ENCODE measurements at regions not wholly inside any gene's neighbourhood (a gene's known extent, or its start where the extent isn't known, plus 50 kb on each side); places are given as distances from the start of the nearest gene placed in this dataset.

DNA sequence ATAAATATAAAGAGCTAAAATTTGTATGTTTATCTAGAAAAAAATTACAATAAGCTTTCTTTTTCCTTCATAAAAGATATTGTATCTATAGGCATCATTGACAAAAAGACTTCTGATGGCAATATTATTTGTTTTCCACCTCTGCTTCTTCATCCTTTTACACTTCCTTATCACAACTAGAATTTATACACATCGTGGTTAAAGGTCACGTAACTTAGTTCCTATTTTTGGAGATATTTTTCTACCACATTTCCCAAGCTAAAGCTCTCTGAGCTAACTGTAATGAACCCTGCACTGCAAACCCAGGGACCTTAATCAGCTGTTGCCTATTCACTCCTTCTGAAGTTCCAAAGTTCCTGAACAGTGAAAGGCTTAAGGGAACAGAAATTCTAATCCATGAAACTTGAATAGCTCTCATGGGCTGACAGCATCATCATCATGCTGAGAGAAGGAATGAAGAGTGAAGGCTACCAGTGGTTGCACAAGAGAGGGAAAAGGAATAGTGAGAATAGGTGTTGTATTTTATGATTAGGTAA is 106.1 kb upstream of the SLC13A1 start:
- Histone ChIP-seq H3K36me3 (replicated peaks) (no peaks in the 10 kb centered on the region), H3K4me1 (no peaks in the 10 kb centered on the region), H3K27me3 (ENCODE audit: low read depth) (peaks cover 6% of the 10 kb centered on the region), H3K9me3 (no peaks in the 10 kb centered on the region), H3K4me3 (no peak overlapping the region)
- no peak for DNase-seq (ENCODE audit: low spot score in 2 of 2)
- in situ Hi-C loops (cut with MboI; ENCODE audit: low sequenced_read_pairs): no loop called here

DNA sequence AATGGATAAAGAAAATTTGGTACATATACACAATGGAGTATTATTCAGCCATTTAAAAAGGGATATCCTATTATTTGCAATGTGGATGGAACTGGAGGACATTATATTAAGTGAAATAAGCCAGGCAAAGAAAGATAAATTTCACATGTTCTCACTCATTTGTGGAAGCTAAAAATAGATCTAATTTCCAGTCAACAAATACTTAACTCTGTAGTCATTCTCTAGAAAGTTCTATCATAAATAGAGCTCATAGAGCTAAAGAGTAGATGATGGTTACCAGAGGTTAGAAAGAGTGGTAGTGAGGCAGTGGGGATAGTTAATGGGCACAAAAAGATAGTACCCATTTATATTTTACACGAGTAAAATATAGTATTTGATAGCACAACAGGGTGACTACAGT is 104.2 kb upstream of the SLC13A1 start:
- in situ Hi-C loops (cut with MboI; ENCODE audit: low sequenced_read_pairs): no loop called here
- Histone ChIP-seq H3K36me3 (replicated peaks) (no peaks in the 10 kb centered on the region), H3K27me3 (ENCODE audit: low read depth) (no peaks in the 10 kb centered on the region), H3K4me1 (no peaks in the 10 kb centered on the region), H3K9me3 (no peaks in the 10 kb centered on the region), H3K4me3 (no peak overlapping the region)
- no peak for DNase-seq (ENCODE audit: low spot score in 2 of 2)

DNA sequence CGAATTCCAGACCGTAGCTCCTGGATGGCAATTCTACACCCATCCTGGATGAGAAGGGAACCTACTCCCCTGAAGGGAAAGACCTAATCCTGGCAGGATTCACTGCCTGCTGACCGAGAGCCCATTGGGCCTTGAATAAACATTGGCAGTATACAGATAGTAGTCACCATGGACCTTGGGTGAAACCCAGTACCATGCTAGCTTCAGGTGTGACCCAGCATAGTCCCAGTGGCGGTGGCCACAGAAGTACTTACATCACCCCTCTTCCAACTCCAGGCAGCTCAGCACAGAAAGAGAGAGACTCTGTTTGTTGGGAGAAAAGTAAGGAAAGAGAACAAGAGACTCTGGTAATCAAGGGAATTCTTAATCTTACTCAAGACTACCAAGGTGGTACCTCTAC is 97.2 kb upstream of the SLC13A1 start:
- DNase-seq (ENCODE audit: low spot score in 2 of 2): no peak
- H3K27me3 ChIP-seq (ENCODE audit: low read depth): no peaks in the 10 kb centered on the region
- H3K36me3 ChIP-seq (replicated peaks): no peaks in the 10 kb centered on the region
- in situ Hi-C loops (cut with MboI; ENCODE audit: low sequenced_read_pairs): no loop called here
- no peaks in the 10 kb centered on the region for H3K9me3 ChIP-seq
- H3K4me1 ChIP-seq: no peaks in the 10 kb centered on the region
- H3K4me3 ChIP-seq: no peak overlapping the region

DNA sequence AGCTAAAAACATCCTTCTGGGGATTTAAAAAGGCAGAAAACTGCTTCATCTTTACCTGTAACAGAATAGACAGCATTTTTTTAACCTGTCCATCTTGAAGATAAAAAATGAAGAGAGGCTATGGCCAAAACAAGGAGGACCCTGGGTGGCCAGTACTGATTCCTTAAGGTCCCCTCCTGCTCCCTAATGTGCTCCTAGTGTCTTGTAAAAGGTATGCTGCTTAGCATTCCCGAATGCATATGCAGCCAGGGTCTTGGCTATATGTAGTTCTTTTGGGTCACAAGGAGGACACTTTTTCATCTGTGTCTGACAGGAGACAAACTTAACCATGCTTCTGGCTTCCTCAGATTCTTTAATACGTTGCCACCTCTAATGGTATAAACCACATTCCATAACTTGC is 93.9 kb upstream of the SLC13A1 start:
- no peaks in the 10 kb centered on the region for H3K9me3 ChIP-seq
- no peak for DNase-seq (ENCODE audit: low spot score in 2 of 2)
- H3K36me3 ChIP-seq (replicated peaks): no peaks in the 10 kb centered on the region
- in situ Hi-C loops (cut with MboI; ENCODE audit: low sequenced_read_pairs): no loop called here
- H3K4me1 ChIP-seq: no peaks in the 10 kb centered on the region
- H3K27me3 ChIP-seq (ENCODE audit: low read depth): no peaks in the 10 kb centered on the region
- no peak overlapping the region for H3K4me3 ChIP-seq

DNA sequence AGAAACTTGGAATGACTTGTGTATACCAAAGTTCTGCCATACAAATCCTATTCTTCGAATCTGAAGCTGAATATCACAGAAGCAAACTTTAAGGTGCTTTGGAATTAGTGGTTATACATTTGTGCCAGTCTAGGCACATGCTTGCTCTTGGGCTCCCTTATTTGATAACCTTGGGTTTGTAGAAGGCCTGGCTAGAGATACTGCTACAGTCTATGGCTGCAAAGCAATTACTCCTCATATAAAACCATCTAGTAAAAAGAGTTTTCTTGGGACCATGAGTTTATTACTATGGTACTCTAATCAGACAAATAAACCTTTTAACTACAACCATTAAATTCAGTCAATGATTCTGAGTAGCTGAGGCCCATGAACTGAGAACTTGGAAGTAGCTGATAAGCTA is 92.5 kb upstream of the SLC13A1 start:
- H3K36me3 ChIP-seq (replicated peaks): no peaks in the 10 kb centered on the region
- in situ Hi-C loops (cut with MboI; ENCODE audit: low sequenced_read_pairs): no loop called here

DNA sequence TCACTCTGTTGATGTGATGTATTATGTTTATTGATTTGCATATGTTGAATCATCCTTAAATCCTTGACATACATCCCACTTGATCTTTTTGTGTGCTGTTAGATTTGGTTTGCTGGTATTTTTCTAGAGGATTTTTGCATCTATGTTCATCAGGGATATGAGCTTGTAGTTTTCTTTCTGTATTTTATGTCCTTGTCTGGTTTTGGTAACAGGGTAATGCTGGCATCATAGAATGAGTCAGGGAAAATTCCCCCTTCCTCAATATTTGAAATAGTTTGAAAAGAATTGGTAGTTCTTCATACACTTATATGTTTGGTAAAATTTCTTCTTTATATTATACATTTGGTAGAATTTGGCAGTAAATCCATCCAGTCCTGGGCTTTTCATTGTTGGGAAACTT is 89.4 kb upstream of the SLC13A1 start:
- Histone ChIP-seq H3K4me1 (no peaks in the 10 kb centered on the region), H3K27me3 (ENCODE audit: low read depth) (no peaks in the 10 kb centered on the region)

More for the DNA sequence above, 92.5 kb upstream of the SLC13A1 start:
- no peak for DNase-seq (ENCODE audit: low spot score in 2 of 2)
- no peaks in the 10 kb centered on the region for H3K27me3 ChIP-seq (ENCODE audit: low read depth)
- no peaks in the 10 kb centered on the region for H3K4me1 ChIP-seq
- H3K4me3 ChIP-seq: no peak overlapping the region
- H3K9me3 ChIP-seq: no peaks in the 10 kb centered on the region

DNA sequence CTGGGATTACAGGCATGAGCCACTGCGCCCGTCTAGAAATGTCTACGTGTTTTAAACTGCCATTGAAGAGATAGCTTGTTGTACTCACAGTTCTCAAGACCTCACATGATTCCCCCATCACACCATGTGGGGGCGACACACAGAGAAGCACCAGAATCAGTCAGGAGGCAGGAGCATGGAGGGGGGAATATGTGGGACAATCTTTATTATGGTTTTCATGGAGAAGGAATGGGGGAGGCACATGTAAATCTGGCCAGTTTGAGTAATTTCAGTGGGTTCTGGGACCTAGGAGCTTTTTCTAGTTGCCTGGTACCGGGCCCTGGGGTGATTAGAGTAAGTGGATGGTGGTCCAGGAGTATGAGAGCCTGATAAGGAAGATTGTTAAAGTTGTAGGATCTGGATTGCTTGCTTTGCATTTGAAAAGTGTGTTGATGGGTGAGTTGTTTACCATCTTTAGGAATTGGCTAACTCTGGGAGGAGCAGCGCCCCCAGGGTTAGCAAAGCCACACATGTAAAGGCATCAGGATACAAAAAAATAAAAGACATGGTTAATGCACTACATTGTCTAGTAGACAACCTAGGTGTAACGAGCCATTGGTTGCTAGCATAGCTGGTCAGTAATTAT is 85.4 kb upstream of the SLC13A1 start:
- in situ Hi-C loops (cut with MboI; ENCODE audit: low sequenced_read_pairs): no loop called here

More for the DNA sequence above, 89.4 kb upstream of the SLC13A1 start:
- no peaks in the 10 kb centered on the region for H3K36me3 ChIP-seq (replicated peaks)
- DNase-seq (ENCODE audit: low spot score in 2 of 2): no peak
- H3K4me3 ChIP-seq: no peak overlapping the region
- in situ Hi-C loops (cut with MboI; ENCODE audit: low sequenced_read_pairs): no loop called here
- H3K9me3 ChIP-seq: no peaks in the 10 kb centered on the region

DNA sequence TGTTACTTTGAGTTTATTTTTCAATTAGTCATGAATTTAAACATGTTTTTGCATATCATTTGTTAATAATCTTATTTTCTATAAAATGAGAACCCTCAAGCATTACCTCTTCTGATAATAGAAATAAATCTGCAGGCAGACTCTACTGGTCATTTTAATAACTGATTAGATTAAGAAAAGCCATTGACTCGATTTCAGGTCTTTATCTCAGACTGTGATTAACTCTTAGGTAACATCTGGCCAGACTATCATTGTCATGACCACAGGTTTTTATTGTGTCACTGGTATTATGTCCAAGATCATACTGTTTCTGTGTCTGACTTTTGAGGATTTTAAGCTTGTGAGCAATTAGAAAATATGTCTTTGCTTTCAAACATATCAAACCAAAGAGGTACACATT is 83.6 kb upstream of the SLC13A1 start:
- no peak for DNase-seq (ENCODE audit: low spot score in 2 of 2)
- Histone ChIP-seq H3K36me3 (replicated peaks) (no peaks in the 10 kb centered on the region), H3K4me1 (no peaks in the 10 kb centered on the region), H3K4me3 (no peak overlapping the region), H3K27me3 (ENCODE audit: low read depth) (no peaks in the 10 kb centered on the region), H3K9me3 (no peaks in the 10 kb centered on the region)
- in situ Hi-C loops (cut with MboI; ENCODE audit: low sequenced_read_pairs): no loop called here

More for the DNA sequence above, 85.4 kb upstream of the SLC13A1 start:
- Histone ChIP-seq H3K27me3 (ENCODE audit: low read depth) (no peaks in the 10 kb centered on the region), H3K4me1 (no peaks in the 10 kb centered on the region), H3K9me3 (no peaks in the 10 kb centered on the region), H3K36me3 (replicated peaks) (no peaks in the 10 kb centered on the region), H3K4me3 (no peak overlapping the region)
- peak in 1 of 2 experiments; percentile 12 for DNase-seq (ENCODE audit: low spot score in 2 of 2)

DNA sequence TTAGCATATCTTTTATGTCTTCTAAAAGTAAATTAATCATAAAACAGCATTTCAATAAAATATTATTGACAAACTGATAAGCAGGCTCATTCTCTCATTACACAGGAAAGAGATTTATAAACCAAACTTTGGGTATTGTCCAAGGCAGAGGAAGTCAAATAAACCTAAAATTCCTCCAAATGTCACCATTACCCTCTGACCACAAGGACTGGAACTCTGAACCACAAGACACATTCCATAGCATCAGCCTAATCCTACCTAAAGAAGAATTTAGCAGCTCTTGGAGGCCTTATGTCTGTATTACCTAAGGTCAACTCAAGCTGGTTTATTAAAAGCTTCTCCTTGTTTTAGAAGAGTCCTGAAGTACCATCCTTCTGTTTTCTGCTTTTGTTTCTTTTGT is 82.4 kb upstream of the SLC13A1 start:
- H3K4me3 ChIP-seq: no peak overlapping the region
- no peaks in the 10 kb centered on the region for H3K9me3 ChIP-seq
- no peak for DNase-seq (ENCODE audit: low spot score in 2 of 2)
- no peaks in the 10 kb centered on the region for H3K4me1 ChIP-seq
- H3K36me3 ChIP-seq (replicated peaks): no peaks in the 10 kb centered on the region
- H3K27me3 ChIP-seq (ENCODE audit: low read depth): no peaks in the 10 kb centered on the region
- in situ Hi-C loops (cut with MboI; ENCODE audit: low sequenced_read_pairs): no loop called here

DNA sequence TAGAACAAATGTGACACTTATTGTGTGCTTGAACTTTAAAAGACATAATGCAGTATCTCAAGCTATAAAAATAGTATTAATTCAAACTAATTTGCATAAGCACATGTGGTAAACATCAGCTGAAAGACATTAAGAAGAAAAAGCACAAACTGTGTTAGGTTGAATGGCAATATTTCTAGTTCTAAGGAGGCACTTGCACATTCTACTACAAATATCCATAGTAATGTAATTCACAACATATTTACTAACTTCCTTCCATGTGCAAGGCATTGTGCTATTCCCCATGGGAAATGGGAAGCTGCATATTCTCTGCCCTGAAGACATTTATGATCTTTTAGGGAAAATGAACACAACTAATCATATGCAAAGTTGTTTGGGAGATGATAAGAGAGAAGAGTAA is 80.2 kb upstream of the SLC13A1 start:
- DNase-seq (ENCODE audit: low spot score in 2 of 2): no peak
- in situ Hi-C loops (cut with MboI; ENCODE audit: low sequenced_read_pairs): no loop called here
- H3K4me3 ChIP-seq: no peak overlapping the region

DNA sequence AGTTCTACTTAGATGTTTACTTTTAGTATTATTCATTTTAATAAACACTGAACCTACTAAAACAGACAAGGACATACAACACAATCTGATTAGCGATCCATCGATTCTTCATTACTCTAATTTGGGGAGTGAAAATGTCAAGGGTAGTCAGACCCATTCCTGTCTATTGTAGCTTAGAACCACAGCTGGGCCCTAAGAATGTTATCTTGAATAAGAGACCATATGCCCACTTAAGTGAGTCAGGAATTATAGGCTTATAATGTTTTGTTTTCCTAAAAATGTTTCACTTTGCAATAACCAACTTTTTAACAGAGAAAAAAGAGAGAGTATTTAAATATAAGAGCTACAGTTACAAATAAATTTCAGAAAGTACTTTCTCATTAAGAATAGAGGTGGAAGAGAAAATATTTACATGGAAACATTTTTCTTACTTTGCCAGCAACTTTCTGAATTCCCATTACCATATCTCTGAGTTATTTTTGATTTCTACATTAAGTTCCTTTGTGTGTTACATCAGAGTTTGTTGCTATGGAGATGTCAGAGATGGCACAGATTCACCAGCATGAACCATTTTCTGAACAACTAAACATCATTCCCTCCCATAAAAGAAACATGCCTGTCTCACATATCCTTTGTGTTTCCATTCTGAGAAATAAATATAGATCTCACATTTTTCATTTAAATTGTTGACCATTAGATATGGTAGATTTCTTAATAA is 75.4 kb upstream of the SLC13A1 start:
- DNase-seq (ENCODE audit: low spot score in 2 of 2): no peak
- in situ Hi-C loops (cut with MboI; ENCODE audit: low sequenced_read_pairs): no loop called here
- H3K27me3 ChIP-seq (ENCODE audit: low read depth): no peaks in the 10 kb centered on the region
- no peaks in the 10 kb centered on the region for H3K36me3 ChIP-seq (replicated peaks)
- H3K4me3 ChIP-seq: no peak overlapping the region
- H3K4me1 ChIP-seq: no peaks in the 10 kb centered on the region
- no peaks in the 10 kb centered on the region for H3K9me3 ChIP-seq

More for the DNA sequence above, 80.2 kb upstream of the SLC13A1 start:
- H3K9me3 ChIP-seq: no peaks in the 10 kb centered on the region
- H3K36me3 ChIP-seq (replicated peaks): no peaks in the 10 kb centered on the region
- no peaks in the 10 kb centered on the region for H3K27me3 ChIP-seq (ENCODE audit: low read depth)
- no peaks in the 10 kb centered on the region for H3K4me1 ChIP-seq

DNA sequence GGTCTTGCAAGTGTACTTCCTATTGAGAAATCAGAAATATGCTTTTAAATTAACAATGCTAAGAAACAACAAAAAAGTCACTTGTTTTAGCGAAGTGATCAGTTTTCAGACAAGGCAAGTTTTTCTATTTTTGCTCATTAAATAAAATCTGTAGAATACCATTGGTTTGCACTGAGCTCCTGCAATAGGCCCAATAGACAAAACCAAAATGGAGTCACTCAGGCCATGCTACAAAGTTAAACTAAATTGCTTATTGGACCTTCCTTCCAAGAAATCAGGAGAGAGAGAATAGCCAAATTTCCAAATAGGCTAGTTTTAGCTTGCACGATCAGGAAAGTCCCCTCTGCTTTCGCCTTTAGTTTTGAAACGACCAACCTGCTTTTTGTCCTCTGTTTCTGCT is 73.4 kb upstream of the SLC13A1 start:
- no peak overlapping the region for H3K4me3 ChIP-seq
- H3K9me3 ChIP-seq: no peaks in the 10 kb centered on the region
- H3K27me3 ChIP-seq (ENCODE audit: low read depth): no peaks in the 10 kb centered on the region
- DNase-seq (ENCODE audit: low spot score in 2 of 2): no peak
- H3K36me3 ChIP-seq (replicated peaks): no peaks in the 10 kb centered on the region
- H3K4me1 ChIP-seq: no peaks in the 10 kb centered on the region
- in situ Hi-C loops (cut with MboI; ENCODE audit: low sequenced_read_pairs): no loop called here

DNA sequence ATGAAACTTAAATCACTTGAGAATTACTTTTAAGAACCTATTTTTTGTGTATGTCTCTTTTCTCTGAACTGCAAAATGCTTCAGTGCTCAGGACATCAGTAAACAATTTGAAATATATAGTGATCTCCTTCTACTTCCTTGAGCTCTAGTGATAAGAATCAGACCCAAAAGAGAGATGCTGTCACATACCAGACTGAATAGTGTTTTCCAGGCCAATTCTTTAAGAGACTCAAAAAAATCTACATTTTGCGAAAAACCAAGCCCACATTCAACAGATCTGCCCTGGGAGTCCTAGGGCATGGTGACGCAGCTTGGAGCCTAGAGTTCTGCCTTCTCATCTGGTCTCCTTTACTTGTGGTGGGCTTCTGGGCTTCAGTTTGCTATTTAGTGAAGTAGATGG is 72.1 kb upstream of the SLC13A1 start:
- no peaks in the 10 kb centered on the region for H3K27me3 ChIP-seq (ENCODE audit: low read depth)
- no peaks in the 10 kb centered on the region for H3K9me3 ChIP-seq
- no peak overlapping the region for H3K4me3 ChIP-seq
- H3K36me3 ChIP-seq (replicated peaks): no peaks in the 10 kb centered on the region
- no peaks in the 10 kb centered on the region for H3K4me1 ChIP-seq
- in situ Hi-C loops (cut with MboI; ENCODE audit: low sequenced_read_pairs): no loop called here
- DNase-seq (ENCODE audit: low spot score in 2 of 2): no peak

DNA sequence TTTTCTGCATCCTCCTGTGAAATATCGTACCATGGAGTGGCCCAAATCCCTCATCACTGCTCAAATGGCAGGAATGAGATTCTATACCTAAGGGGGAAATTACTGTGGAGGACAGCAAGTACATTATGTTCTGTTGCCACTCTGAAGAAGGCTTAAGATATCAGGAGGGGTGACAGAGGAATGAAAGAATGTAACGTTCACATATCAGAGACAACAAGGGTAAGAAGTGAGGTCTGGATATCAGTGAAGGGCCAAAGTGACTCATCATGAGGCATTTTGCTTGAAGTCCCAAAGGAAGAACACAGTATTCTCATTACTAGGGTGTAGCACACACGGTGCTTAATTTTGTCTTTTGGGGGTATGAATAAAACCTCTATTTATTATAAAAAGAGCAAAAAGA is 71.5 kb upstream of the SLC13A1 start:
- Histone ChIP-seq H3K9me3 (no peaks in the 10 kb centered on the region), H3K27me3 (ENCODE audit: low read depth) (no peaks in the 10 kb centered on the region), H3K36me3 (replicated peaks) (no peaks in the 10 kb centered on the region), H3K4me1 (no peaks in the 10 kb centered on the region), H3K4me3 (no peak overlapping the region)
- in situ Hi-C loops (cut with MboI; ENCODE audit: low sequenced_read_pairs): no loop called here
- no peak for DNase-seq (ENCODE audit: low spot score in 2 of 2)

Measured in HAP-1 (cell line).